A549 (cell line): ENCODE measurements at regions not wholly inside any gene's neighbourhood (a gene's known extent, or its start where the extent isn't known, plus 50 kb on each side); places are given as distances from the start of the nearest gene placed in this dataset.

ENCODE experiments used
- ATAC-seq, 2 experiments: fragments of 200-7000 bp in 1 of 2; fragments of >200 bp in 1 of 2; cut with Nextera tagmentation in 1 of 2; cut with Tn5 transposase in 1 of 2; 3 replicates each; pipeline versions ENCODE4 v1.8.0 to v1.9.1; 2018 to 2020; ENCODE audit warnings: mild to moderate bottlenecking in 1 of 2, moderate library complexity in 1 of 2
- CTCF ChIA-PET: fragments of 300-600 bp; sonication (Branson Sonifier 250); formaldehyde crosslinking; extraction: SDS; loops from one replicate; lab custom pipeline; 2021; ENCODE audit warnings: antibody characterized with exemption, inconsistent platforms; lab: Yijun Ruan, JAX
- POLR2A ChIA-PET: fragments of 350-600 bp; formaldehyde crosslinking; extraction: SDS; loops from one replicate; lab custom pipeline; 2021; ENCODE audit warnings: antibody characterized with exemption, inconsistent platforms; lab: Yijun Ruan, JAX
- DNase-seq, 2 experiments: peaks; one replicate each; pipeline versions ENCODE4 v3.0.0 to v3.0.0-alpha.2; 2011 to 2016; ENCODE audit warnings: low read depth in 1 of 2, low spot score in 1 of 2
- FAIRE-seq: peaks from 2 replicates; lab custom pipeline; 2011; peaks lifted over from hg19 to GRCh38; lab: Jason Lieb, UNC
- H3K27ac ChIP-seq, 2 experiments: fragments of >200 bp; sonication (Bioruptor Twin); formaldehyde crosslinking; 3 replicates each; pipeline ENCODE4 v1.5.1; 2016 to 2017
- H3K4me1 ChIP-seq: fragments of >200 bp; sonication (Bioruptor Twin); formaldehyde crosslinking; 3 replicates; pipeline ENCODE4 v1.6.1; 2016
- H3K4me2 ChIP-seq: fragments of >200 bp; sonication (Bioruptor Twin); formaldehyde crosslinking; 3 replicates; pipeline ENCODE4 v1.6.1; 2016
- H3K4me3 ChIP-seq: fragments of >200 bp; sonication (Bioruptor Twin); formaldehyde crosslinking; 3 replicates; pipeline ENCODE4 v1.5.1; 2016
- H3K9me3 ChIP-seq: fragments of >200 bp; sonication (Bioruptor Twin); formaldehyde crosslinking; 3 replicates; pipeline ENCODE4 v1.6.1; 2016
- BHLHE40 ChIP-seq: IDR thresholded peaks from 2 replicates; pipeline ENCODE4 v1.6.1; 2012; ENCODE audit warnings: low read depth, low read length, inconsistent platforms
- CHD4 ChIP-seq: fragments of 200-600 bp; sonication (generic); IDR thresholded peaks from 2 replicates; pipeline ENCODE4 v1.6.1; 2016; ENCODE audit warnings: antibody characterized with exemption, mild to moderate bottlenecking, borderline replicate concordance
- EHMT2 ChIP-seq: fragments of 200-600 bp; sonication (generic); IDR thresholded peaks from 2 replicates; pipeline ENCODE4 v1.6.1; 2016; ENCODE audit warnings: antibody characterized with exemption, low read depth, mild to moderate bottlenecking, moderate library complexity
- ESRRA ChIP-seq: fragments of 150-350 bp; IDR thresholded peaks from 2 replicates; pipeline ENCODE4 v1.6.1; 2014; ENCODE audit warnings: mild to moderate bottlenecking, low read length, borderline replicate concordance
- FOSL2 ChIP-seq, 2 experiments: fragments of 450-650 bp in 1 of 2; fragments of >200 bp in 1 of 2; sonication (Bioruptor Twin) in 1 of 2; formaldehyde crosslinking; IDR thresholded peaks; 2 replicates each; pipeline versions ENCODE4 v1.5.0 to v1.6.1; 2016 to 2020; ENCODE audit warnings: mild to moderate bottlenecking in 1 of 2, moderate library complexity in 1 of 2
- GATA3 ChIP-seq: IDR thresholded peaks from 2 replicates; pipeline ENCODE4 v1.6.1; 2012; ENCODE audit warnings: borderline replicate concordance
- HEYL ChIP-seq: fragments of 250-450 bp; sonication (Bioruptor Pico); IDR thresholded peaks from 2 replicates; pipeline ENCODE4 v1.8.0; 2021; ENCODE audit warnings: mild to moderate bottlenecking, moderate library complexity
- HOXA7 ChIP-seq: fragments of 250-450 bp; sonication (Bioruptor Pico); IDR thresholded peaks from 2 replicates; pipeline ENCODE4 v1.5.0; 2020; ENCODE audit warnings: mild to moderate bottlenecking, moderate library complexity
- KDM5A ChIP-seq: fragments of 200-600 bp; sonication (generic); IDR thresholded peaks from 2 replicates; pipeline ENCODE4 v1.6.1; 2016; ENCODE audit warnings: antibody characterized with exemption, mild to moderate bottlenecking
- NFE2L2 ChIP-seq: fragments of 150-350 bp; conservative IDR thresholded peaks from 2 replicates; pipeline ENCODE4 v1.6.1; 2014; ENCODE audit warnings: low read length
- RAD21 ChIP-seq, 2 experiments: fragments of >200 bp in 1 of 2; sonication (Bioruptor Twin) in 1 of 2; formaldehyde crosslinking in 1 of 2; IDR thresholded peaks in 1 of 2; conservative IDR thresholded peaks in 1 of 2; 2 replicates in 1 of 2; 3 replicates in 1 of 2; pipeline ENCODE4 v1.6.1; 2012 to 2018; ENCODE audit warnings: inconsistent platforms in 1 of 2
- RCOR1 ChIP-seq: fragments of 150-350 bp; IDR thresholded peaks from 2 replicates; pipeline ENCODE4 v1.6.1; 2014; ENCODE audit warnings: antibody characterized with exemption, low read length, low read depth
- RFX5 ChIP-seq: fragments of 450-650 bp; IDR thresholded peaks from 2 replicates; pipeline ENCODE4 v1.7.1; 2014; ENCODE audit warnings: antibody characterized with exemption, mild to moderate bottlenecking, moderate library complexity
- TP53 ChIP-seq: fragments of 250-450 bp; sonication (Bioruptor Pico); IDR thresholded peaks from 2 replicates; pipeline ENCODE4 v1.5.0; 2021; ENCODE audit warnings: mild to moderate bottlenecking, moderate library complexity
- ZFP36 ChIP-seq: fragments of 450-650 bp; IDR thresholded peaks from 2 replicates; pipeline ENCODE4 v1.6.1; 2014; ENCODE audit warnings: borderline replicate concordance; ENCODE audit not compliant: partially characterized antibody
- ZSCAN20 ChIP-seq: fragments of 250-450 bp; sonication (Bioruptor Pico); IDR thresholded peaks from 2 replicates; pipeline ENCODE4 v1.8.0; 2022; ENCODE audit warnings: mild to moderate bottlenecking, moderate library complexity
- WGBS: methylation state at CpG from one replicate; pipeline ENCODE4 v1.1.6; 2017; ENCODE audit errors: missing lambda C conversion rate; 5-methylcytosine and 5-hydroxymethylcytosine counted together
- TF ChIP-seq, protein P1 (sequence below): fragments of 200-600 bp; sonication (generic); IDR thresholded peaks from 2 replicates; pipeline ENCODE4 v1.6.1; 2016; ENCODE audit warnings: antibody characterized with exemption, mild to moderate bottlenecking, moderate library complexity
- TF ChIP-seq, protein P2 (sequence below): IDR thresholded peaks from 2 replicates; pipeline ENCODE4 v1.6.1; 2012
- TF ChIP-seq, protein P3 (sequence below): fragments of >200 bp; sonication (Bioruptor Twin); formaldehyde crosslinking; IDR thresholded peaks from 2 replicates; pipeline ENCODE4 v1.6.1; 2016
- TF ChIP-seq, protein P4 (sequence below): fragments of >200 bp; sonication (Bioruptor Twin); formaldehyde crosslinking; IDR thresholded peaks from 3 replicates; pipeline ENCODE4 v1.6.1; 2016
- TF ChIP-seq, protein P5 (sequence below): IDR thresholded peaks from 2 replicates; pipeline ENCODE4 v1.6.1; 2012; ENCODE audit warnings: low read depth, borderline replicate concordance

DNA sequence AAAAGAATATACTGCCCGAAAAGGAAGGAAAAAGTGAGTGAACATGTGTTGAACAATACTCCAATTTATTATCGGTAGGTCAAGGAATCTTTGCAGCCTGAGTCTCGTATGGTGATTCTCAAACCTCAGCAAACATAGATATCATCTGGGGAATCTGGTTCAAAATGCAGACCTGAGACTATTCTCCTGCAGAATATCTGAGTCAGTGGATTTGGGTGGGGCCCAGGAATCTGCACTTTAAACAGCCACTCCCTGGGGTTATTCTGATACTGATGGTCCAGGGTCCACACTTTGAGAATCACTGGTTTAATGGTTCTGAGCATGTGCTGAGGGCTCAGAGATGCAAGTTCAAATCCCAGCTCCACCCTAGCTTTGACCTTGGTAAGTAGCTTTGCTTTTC lies 53.6 kb upstream of the GRK3 start:
- no peak for TF ChIP-seq CHD4
- ATAC-seq = no peak

DNA sequence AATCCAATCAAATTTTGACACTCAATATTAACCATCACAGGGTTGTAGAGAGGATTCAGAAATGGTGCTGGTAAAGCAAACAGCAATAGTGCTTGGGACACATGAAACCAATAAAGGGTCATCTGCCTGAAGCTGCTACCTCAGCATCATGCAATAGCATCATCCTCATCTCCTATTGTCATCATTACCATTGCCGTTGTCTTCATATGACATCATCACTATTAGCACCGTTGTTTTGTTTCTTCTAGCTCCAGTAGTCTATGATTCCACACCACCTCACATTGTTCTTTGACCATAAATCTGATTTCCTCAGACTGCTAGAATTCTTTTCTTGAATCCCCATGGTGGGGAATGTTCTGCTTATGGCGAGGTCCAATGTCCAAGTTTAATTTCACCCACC lies 52.8 kb upstream of the GRK3 start:
- Histone ChIP-seq H3K4me3 (no peak overlapping the region), H3K4me2 (no peak overlapping the region), H3K4me1 (peaks cover 5% of the 10 kb centered on the region; the same call in 1 of the 3 replicates), H3K27ac (no peak overlapping the region), H3K9me3 (no peaks in the 10 kb centered on the region)
- 79% methylated on average over 3 of the region's 3 CpGs for WGBS
- DNase-seq (no peak), ATAC-seq (no peak), FAIRE-seq (no peak)
- TF ChIP-seq KDM5A = no peak
- no peak for TF ChIP-seq FOSL2 (IDR thresholded peaks at IDR 0.05)
- TF ChIP-seq FOSL2 (CRISPR knock-in tag; IDR thresholded peaks at IDR 0.05) = no peak
- TF ChIP-seq BHLHE40 = no peak
- TF ChIP-seq EHMT2 = no peak
- TF ChIP-seq, protein P1, sequence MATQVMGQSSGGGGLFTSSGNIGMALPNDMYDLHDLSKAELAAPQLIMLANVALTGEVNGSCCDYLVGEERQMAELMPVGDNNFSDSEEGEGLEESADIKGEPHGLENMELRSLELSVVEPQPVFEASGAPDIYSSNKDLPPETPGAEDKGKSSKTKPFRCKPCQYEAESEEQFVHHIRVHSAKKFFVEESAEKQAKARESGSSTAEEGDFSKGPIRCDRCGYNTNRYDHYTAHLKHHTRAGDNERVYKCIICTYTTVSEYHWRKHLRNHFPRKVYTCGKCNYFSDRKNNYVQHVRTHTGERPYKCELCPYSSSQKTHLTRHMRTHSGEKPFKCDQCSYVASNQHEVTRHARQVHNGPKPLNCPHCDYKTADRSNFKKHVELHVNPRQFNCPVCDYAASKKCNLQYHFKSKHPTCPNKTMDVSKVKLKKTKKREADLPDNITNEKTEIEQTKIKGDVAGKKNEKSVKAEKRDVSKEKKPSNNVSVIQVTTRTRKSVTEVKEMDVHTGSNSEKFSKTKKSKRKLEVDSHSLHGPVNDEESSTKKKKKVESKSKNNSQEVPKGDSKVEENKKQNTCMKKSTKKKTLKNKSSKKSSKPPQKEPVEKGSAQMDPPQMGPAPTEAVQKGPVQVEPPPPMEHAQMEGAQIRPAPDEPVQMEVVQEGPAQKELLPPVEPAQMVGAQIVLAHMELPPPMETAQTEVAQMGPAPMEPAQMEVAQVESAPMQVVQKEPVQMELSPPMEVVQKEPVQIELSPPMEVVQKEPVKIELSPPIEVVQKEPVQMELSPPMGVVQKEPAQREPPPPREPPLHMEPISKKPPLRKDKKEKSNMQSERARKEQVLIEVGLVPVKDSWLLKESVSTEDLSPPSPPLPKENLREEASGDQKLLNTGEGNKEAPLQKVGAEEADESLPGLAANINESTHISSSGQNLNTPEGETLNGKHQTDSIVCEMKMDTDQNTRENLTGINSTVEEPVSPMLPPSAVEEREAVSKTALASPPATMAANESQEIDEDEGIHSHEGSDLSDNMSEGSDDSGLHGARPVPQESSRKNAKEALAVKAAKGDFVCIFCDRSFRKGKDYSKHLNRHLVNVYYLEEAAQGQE = no peak
- no peak for TF ChIP-seq NFE2L2
- TF ChIP-seq, protein P2, sequence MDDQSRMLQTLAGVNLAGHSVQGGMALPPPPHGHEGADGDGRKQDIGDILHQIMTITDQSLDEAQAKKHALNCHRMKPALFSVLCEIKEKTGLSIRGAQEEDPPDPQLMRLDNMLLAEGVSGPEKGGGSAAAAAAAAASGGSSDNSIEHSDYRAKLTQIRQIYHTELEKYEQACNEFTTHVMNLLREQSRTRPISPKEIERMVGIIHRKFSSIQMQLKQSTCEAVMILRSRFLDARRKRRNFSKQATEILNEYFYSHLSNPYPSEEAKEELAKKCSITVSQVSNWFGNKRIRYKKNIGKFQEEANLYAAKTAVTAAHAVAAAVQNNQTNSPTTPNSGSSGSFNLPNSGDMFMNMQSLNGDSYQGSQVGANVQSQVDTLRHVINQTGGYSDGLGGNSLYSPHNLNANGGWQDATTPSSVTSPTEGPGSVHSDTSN = no peak
- TF ChIP-seq RCOR1 = no peak
- TF ChIP-seq RFX5 = no peak
- no peak for TF ChIP-seq ZSCAN20
- TF ChIP-seq, protein P3, sequence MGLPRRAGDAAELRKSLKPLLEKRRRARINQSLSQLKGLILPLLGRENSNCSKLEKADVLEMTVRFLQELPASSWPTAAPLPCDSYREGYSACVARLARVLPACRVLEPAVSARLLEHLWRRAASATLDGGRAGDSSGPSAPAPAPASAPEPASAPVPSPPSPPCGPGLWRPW = no peak
- no peak for TF ChIP-seq TP53 (CRISPR knock-in tag)
- TF ChIP-seq, protein P4, sequence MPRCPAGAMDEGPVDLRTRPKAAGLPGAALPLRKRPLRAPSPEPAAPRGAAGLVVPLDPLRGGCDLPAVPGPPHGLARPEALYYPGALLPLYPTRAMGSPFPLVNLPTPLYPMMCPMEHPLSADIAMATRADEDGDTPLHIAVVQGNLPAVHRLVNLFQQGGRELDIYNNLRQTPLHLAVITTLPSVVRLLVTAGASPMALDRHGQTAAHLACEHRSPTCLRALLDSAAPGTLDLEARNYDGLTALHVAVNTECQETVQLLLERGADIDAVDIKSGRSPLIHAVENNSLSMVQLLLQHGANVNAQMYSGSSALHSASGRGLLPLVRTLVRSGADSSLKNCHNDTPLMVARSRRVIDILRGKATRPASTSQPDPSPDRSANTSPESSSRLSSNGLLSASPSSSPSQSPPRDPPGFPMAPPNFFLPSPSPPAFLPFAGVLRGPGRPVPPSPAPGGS = no peak
- TF ChIP-seq, protein P5, sequence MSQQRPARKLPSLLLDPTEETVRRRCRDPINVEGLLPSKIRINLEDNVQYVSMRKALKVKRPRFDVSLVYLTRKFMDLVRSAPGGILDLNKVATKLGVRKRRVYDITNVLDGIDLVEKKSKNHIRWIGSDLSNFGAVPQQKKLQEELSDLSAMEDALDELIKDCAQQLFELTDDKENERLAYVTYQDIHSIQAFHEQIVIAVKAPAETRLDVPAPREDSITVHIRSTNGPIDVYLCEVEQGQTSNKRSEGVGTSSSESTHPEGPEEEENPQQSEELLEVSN = no peak
- no peak for TF ChIP-seq HOXA7 (CRISPR knock-in tag)
- no peak for TF ChIP-seq ESRRA
- no peak for TF ChIP-seq RAD21 (conservative IDR thresholded peaks at IDR 0.05 in 1 of 2, IDR thresholded peaks at IDR 0.05 in 1 of 2)
- TF ChIP-seq GATA3 = no peak
- no peak for TF ChIP-seq ZFP36
- TF ChIP-seq HEYL (CRISPR knock-in tag) = no peak
- POLR2A ChIA-PET = no interaction called here
- CTCF ChIA-PET = no interaction called here

More for the DNA sequence above, 53.6 kb upstream of the GRK3 start:
- CTCF ChIA-PET = interaction anchor here (0.7 kb wide), 1 partner anchor 262 kb away, joined by 3 read pairs; no protein-coding TSS in a partner anchor
- Histone ChIP-seq H3K9me3 (no peaks in the 10 kb centered on the region), H3K27ac (no peak overlapping the region), H3K4me3 (no peak overlapping the region), H3K4me1 (peaks cover 5% of the 10 kb centered on the region; the same call in 1 of the 3 replicates), H3K4me2 (no peak overlapping the region)
- no peak for FAIRE-seq
- POLR2A ChIA-PET = no interaction called here
- no peak for DNase-seq
- 79% methylated on average over 3 of the region's 3 CpGs for WGBS
